GM23338 (cell line): ENCODE measurements at regions not wholly inside any gene's neighbourhood (a gene's known extent, or its start where the extent isn't known, plus 50 kb on each side); places are given as distances from the start of the nearest gene placed in this dataset.

Source experiments
- ATAC-seq: fragments of 200-7000 bp; cut with Tn5 transposase; 3 replicates; pipeline ENCODE4 v1.9.1; 2020
- DNase-seq: peaks from one replicate; pipeline ENCODE4 v3.0.0-alpha.2; 2015; ENCODE audit warnings: low spot score
- H2AFZ ChIP-seq: fragments of 200-600 bp; sonication (generic); 2 replicates; pipeline ENCODE4 v1.8.0; 2016; ENCODE audit warnings: antibody characterized with exemption, mild to moderate bottlenecking, moderate library complexity
- H3F3A ChIP-seq: fragments of 200-600 bp; sonication (generic); replicated peaks from 2 replicates; pipeline ENCODE4 v1.8.0; 2017; ENCODE audit warnings: antibody characterized with exemption, mixed run types, low read depth
- H3K27ac ChIP-seq: fragments of 200-600 bp; sonication (generic); 2 replicates; pipeline ENCODE4 v1.6.1; 2016; ENCODE audit warnings: low read depth
- H3K27me3 ChIP-seq: fragments of 200-600 bp; sonication (generic); 2 replicates; pipeline ENCODE4 v1.8.0; 2016; ENCODE audit warnings: mild to moderate bottlenecking, mixed run types, moderate library complexity; ENCODE audit not compliant: insufficient read depth
- H3K36me3 ChIP-seq: fragments of 200-600 bp; sonication (generic); 2 replicates; pipeline ENCODE4 v1.8.0; 2016; ENCODE audit warnings: mild to moderate bottlenecking; ENCODE audit not compliant: insufficient read depth
- H3K4me1 ChIP-seq: fragments of 200-600 bp; sonication (generic); 2 replicates; pipeline ENCODE4 v1.8.0; 2016; ENCODE audit warnings: mild to moderate bottlenecking, moderate library complexity; ENCODE audit not compliant: insufficient read depth
- H3K4me2 ChIP-seq: fragments of 200-600 bp; sonication (generic); 2 replicates; pipeline ENCODE4 v1.7.1; 2017; ENCODE audit warnings: mixed run types
- H3K4me3 ChIP-seq: fragments of 200-600 bp; sonication (generic); 2 replicates; pipeline ENCODE4 v1.6.1; 2016; ENCODE audit warnings: mixed run types
- H3K79me2 ChIP-seq: fragments of 200-600 bp; sonication (generic); replicated peaks from 2 replicates; pipeline ENCODE4 v1.8.0; 2017; ENCODE audit warnings: mild to moderate bottlenecking; ENCODE audit not compliant: insufficient read depth
- H3K9me2 ChIP-seq: fragments of 200-600 bp; sonication (generic); 2 replicates; pipeline ENCODE4 v1.8.0; 2017; ENCODE audit not compliant: insufficient read depth
- H4K20me1 ChIP-seq: fragments of 200-600 bp; sonication (generic); replicated peaks from 2 replicates; pipeline ENCODE4 v1.8.0; 2017; ENCODE audit warnings: mild to moderate bottlenecking; ENCODE audit not compliant: insufficient read depth
- H3K27ac Mint-ChIP-seq: 2 replicates; pipeline ENCODE4 v1.8.0; 2020; ENCODE audit warnings: inconsistent platforms, mild to moderate bottlenecking, moderate library complexity, mixed read lengths
- H3K27me3 Mint-ChIP-seq: 3 replicates; pipeline ENCODE4 v1.8.0; 2022; ENCODE audit warnings: low read depth, mild to moderate bottlenecking, moderate library complexity, mixed read lengths, inconsistent platforms; ENCODE audit not compliant: insufficient read depth, poor library complexity
- H3K36me3 Mint-ChIP-seq: 3 replicates; pipeline ENCODE4 v1.8.0; 2021; ENCODE audit warnings: low read depth, mild to moderate bottlenecking, inconsistent platforms, moderate library complexity, mixed read lengths
- H3K4me1 Mint-ChIP-seq: 3 replicates; pipeline ENCODE4 v1.8.0; 2020; ENCODE audit warnings: mild to moderate bottlenecking, inconsistent platforms, mixed read lengths
- H3K4me3 Mint-ChIP-seq: 3 replicates; pipeline ENCODE4 v1.8.0; 2021; ENCODE audit warnings: moderate library complexity, mild to moderate bottlenecking, inconsistent platforms, mixed read lengths
- H3K9me3 Mint-ChIP-seq: 3 replicates; pipeline ENCODE4 v1.8.0; 2020; ENCODE audit warnings: moderate library complexity, mild to moderate bottlenecking, inconsistent platforms, mixed read lengths
- CREB1 ChIP-seq: fragments of 250-450 bp; sonication (Bioruptor Pico); IDR thresholded peaks from 2 replicates; pipeline ENCODE4 v1.5.0; 2020; ENCODE audit warnings: low read depth, mild to moderate bottlenecking, moderate library complexity
- CTCF ChIP-seq, 2 experiments: fragments of 200-600 bp in 1 of 2; sonication (generic) in 1 of 2; conservative IDR thresholded peaks; 2 replicates each; pipeline versions ENCODE4 v1.5.1 to v1.6.1; 2016 to 2017; ENCODE audit warnings: antibody characterized with exemption in 2 of 2, low read depth in 2 of 2, mild to moderate bottlenecking in 2 of 2, moderate library complexity in 1 of 2
- EZH2 ChIP-seq: fragments of 200-600 bp; sonication (generic); IDR thresholded peaks from one replicate; pipeline ENCODE4 v1.8.0; 2017; ENCODE audit warnings: antibody characterized with exemption, mild to moderate bottlenecking, low read depth; ENCODE audit not compliant: unreplicated experiment
- EZH2phosphoT487 ChIP-seq: fragments of 200-600 bp; sonication (generic); IDR thresholded peaks from one replicate; pipeline ENCODE4 v1.8.1; 2018; ENCODE audit warnings: antibody characterized with exemption; ENCODE audit not compliant: unreplicated experiment
- JUNB ChIP-seq: IDR thresholded peaks from one replicate; pipeline ENCODE4 v1.6.1; 2016; ENCODE audit warnings: antibody characterized with exemption; ENCODE audit not compliant: unreplicated experiment
- NANOG ChIP-seq: IDR thresholded peaks from 2 replicates; pipeline ENCODE4 v1.6.1; 2016; ENCODE audit warnings: antibody characterized with exemption, borderline replicate concordance
- POLR2AphosphoS5 ChIP-seq: IDR thresholded peaks from 2 replicates; pipeline ENCODE4 v1.6.1; 2016; ENCODE audit warnings: antibody characterized with exemption, low read depth
- STAT1 ChIP-seq: IDR thresholded peaks from one replicate; pipeline ENCODE4 v1.6.1; 2016; ENCODE audit warnings: antibody characterized with exemption; ENCODE audit not compliant: unreplicated experiment
- ZNF114 ChIP-seq: fragments of 250-450 bp; sonication (Bioruptor Pico); IDR thresholded peaks from 2 replicates; pipeline ENCODE4 v1.5.0; 2020; ENCODE audit warnings: mild to moderate bottlenecking, moderate library complexity
- ZNF462 ChIP-seq: fragments of 250-450 bp; sonication (Bioruptor Pico); IDR thresholded peaks from 2 replicates; pipeline ENCODE4 v1.5.0; 2020; ENCODE audit warnings: mild to moderate bottlenecking, moderate library complexity
- TF ChIP-seq, protein P1 (sequence below): IDR thresholded peaks from 2 replicates; pipeline ENCODE4 v1.6.1; 2016; ENCODE audit warnings: antibody characterized with exemption

- no peaks in the 10 kb centered on the region for H3K36me3 ChIP-seq
- no peak for ATAC-seq
- no peaks in the 10 kb centered on the region for H3K4me1 ChIP-seq
- no peak for DNase-seq
- no peak overlapping the region for H3K27ac ChIP-seq
- no peak overlapping the region for H3K4me2 ChIP-seq
- no peak overlapping the region for H2AFZ ChIP-seq
- peaks cover 20% of the 10 kb centered on the region for H3K9me3 Mint-ChIP-seq
- H3K4me3 Mint-ChIP-seq: no peak overlapping the region
- H3K27me3 ChIP-seq: no peaks in the 10 kb centered on the region
- H3K36me3 Mint-ChIP-seq: peaks cover 12% of the 10 kb centered on the region
- H3K4me3 ChIP-seq: no peak overlapping the region
- no peaks in the 10 kb centered on the region for H3F3A ChIP-seq
- peaks cover 10% of the 10 kb centered on the region; the same call in 1 of the 3 replicates for H3K4me1 Mint-ChIP-seq
- TF ChIP-seq CREB1 (CRISPR knock-in tag) (no peak), CTCF (conservative IDR thresholded peaks at IDR 0.05; ENCODE audit: low read depth in 2 of 2) (no peak)
- H3K9me2 ChIP-seq: 0 out of 2 replicates have a peak, but pooled peaks cover 3% of the 10 kb centered on the region
- H3K79me2 ChIP-seq: no peaks in the 10 kb centered on the region
- H4K20me1 ChIP-seq: no peaks in the 10 kb centered on the region
- H3K27me3 Mint-ChIP-seq: no peaks in the 10 kb centered on the region
- H3K27ac Mint-ChIP-seq: no peak overlapping the region
These were observed 426.4 kb downstream of the QKI start for GRCh38 chr6:163840880-163841279.

DNA sequence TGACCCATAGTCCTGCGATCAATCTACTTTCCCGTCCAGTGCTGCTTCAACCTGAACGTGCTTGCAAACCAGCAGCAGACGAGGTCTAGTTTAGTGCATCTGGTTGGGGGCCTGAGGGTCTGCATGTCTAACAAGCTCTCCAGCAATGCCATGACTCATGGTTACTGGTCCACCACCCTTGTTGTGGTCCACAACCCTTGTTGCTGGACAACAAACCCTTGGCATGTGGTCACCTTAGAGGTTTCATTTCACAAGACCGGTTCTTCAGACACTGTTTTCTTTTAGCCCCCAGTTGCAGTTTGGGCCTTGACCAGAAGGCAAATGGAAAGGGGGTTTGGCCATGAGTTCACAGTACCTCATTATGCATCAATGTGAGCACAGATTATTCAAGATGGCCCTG lies 424.8 kb downstream of the QKI start:
- H3K4me3 ChIP-seq: no peak overlapping the region
- H3K27me3 ChIP-seq: no peaks in the 10 kb centered on the region
- no peaks in the 10 kb centered on the region for H3K27me3 Mint-ChIP-seq
- peaks cover 12% of the 10 kb centered on the region for H3K36me3 Mint-ChIP-seq
- DNase-seq (no peak), ATAC-seq (no peak)
- no peak overlapping the region for H3K27ac ChIP-seq
- H3K79me2 ChIP-seq: no peaks in the 10 kb centered on the region
- 0 out of 2 replicates have a peak, but pooled peaks cover 3% of the 10 kb centered on the region for H3K9me2 ChIP-seq
- H3K9me3 Mint-ChIP-seq: peaks cover 20% of the 10 kb centered on the region
- no peaks in the 10 kb centered on the region for H3K36me3 ChIP-seq
- no peak overlapping the region for H2AFZ ChIP-seq
- H3K4me1 ChIP-seq: no peaks in the 10 kb centered on the region
- no peaks in the 10 kb centered on the region for H4K20me1 ChIP-seq
- H3K4me1 Mint-ChIP-seq: peaks cover 10% of the 10 kb centered on the region; the same call in 1 of the 3 replicates
- H3F3A ChIP-seq: no peaks in the 10 kb centered on the region
- H3K27ac Mint-ChIP-seq: no peak overlapping the region; the same call in 1 of the 2 replicates
- H3K4me2 ChIP-seq: no peak overlapping the region
- no peak overlapping the region for H3K4me3 Mint-ChIP-seq
- TF ChIP-seq ZNF114: no peak
- TF ChIP-seq, protein P1, sequence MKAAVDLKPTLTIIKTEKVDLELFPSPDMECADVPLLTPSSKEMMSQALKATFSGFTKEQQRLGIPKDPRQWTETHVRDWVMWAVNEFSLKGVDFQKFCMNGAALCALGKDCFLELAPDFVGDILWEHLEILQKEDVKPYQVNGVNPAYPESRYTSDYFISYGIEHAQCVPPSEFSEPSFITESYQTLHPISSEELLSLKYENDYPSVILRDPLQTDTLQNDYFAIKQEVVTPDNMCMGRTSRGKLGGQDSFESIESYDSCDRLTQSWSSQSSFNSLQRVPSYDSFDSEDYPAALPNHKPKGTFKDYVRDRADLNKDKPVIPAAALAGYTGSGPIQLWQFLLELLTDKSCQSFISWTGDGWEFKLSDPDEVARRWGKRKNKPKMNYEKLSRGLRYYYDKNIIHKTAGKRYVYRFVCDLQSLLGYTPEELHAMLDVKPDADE: no peak
- TF ChIP-seq EZH2: no peak
- no peak for TF ChIP-seq ZNF462
- no peak for TF ChIP-seq EZH2phosphoT487
- TF ChIP-seq CTCF (conservative IDR thresholded peaks at IDR 0.05; ENCODE audit: low read depth in 2 of 2): no peak
- no peak for TF ChIP-seq POLR2AphosphoS5
- no peak for TF ChIP-seq JUNB
- TF ChIP-seq CREB1 (CRISPR knock-in tag): no peak
- TF ChIP-seq NANOG: no peak
- TF ChIP-seq STAT1: no peak
